Astrocyte (in vitro differentiated cells and primary cell): ENCODE measurements at regions not wholly inside any gene's neighbourhood (a gene's known extent, or its start where the extent isn't known, plus 50 kb on each side); places are given as distances from the start of the nearest gene placed in this dataset.

ENCODE experiments used
- DNase-seq: peaks from one replicate; pipeline ENCODE4 v3.0.0-alpha.2; 2010; ENCODE audit warnings: low read depth
- FAIRE-seq: peaks from 2 replicates; lab custom pipeline; 2011; peaks lifted over from hg19 to GRCh38; lab: Jason Lieb, UNC
- H2AFZ ChIP-seq: 2 replicates; pipeline ENCODE4 v1.6.0; 2012; ENCODE audit warnings: low read depth, low read length, inconsistent platforms
- H3K27ac ChIP-seq: 2 replicates; pipeline ENCODE4 v1.5.1; 2011; ENCODE audit warnings: low read depth, low read length, inconsistent platforms
- H3K27me3 ChIP-seq: 2 replicates; pipeline ENCODE4 v1.6.0; 2011; ENCODE audit warnings: low read length, inconsistent platforms; ENCODE audit not compliant: insufficient read depth
- H3K36me3 ChIP-seq: 2 replicates; pipeline ENCODE4 v1.5.1; 2011; ENCODE audit warnings: low read length, inconsistent platforms; ENCODE audit not compliant: insufficient read depth
- H3K4me1 ChIP-seq: 2 replicates; pipeline ENCODE4 v1.5.1; 2011; ENCODE audit warnings: low read length, inconsistent platforms; ENCODE audit not compliant: insufficient read depth
- H3K4me2 ChIP-seq: 2 replicates; pipeline ENCODE4 v1.6.0; 2012; ENCODE audit warnings: low read length, inconsistent platforms
- H3K4me3 ChIP-seq: 2 replicates; pipeline ENCODE4 v1.5.1; 2011; ENCODE audit warnings: low read depth, mild to moderate bottlenecking, low read length, inconsistent platforms; ENCODE audit not compliant: insufficient read depth
- H3K79me2 ChIP-seq: 2 replicates; pipeline ENCODE4 v1.6.0; 2012; ENCODE audit warnings: mild to moderate bottlenecking, low read length, inconsistent platforms; ENCODE audit not compliant: insufficient read depth
- H3K9ac ChIP-seq: 2 replicates; pipeline ENCODE4 v1.6.0; 2012; ENCODE audit warnings: mild to moderate bottlenecking, low read length, inconsistent platforms
- H3K9me3 ChIP-seq: 2 replicates; pipeline ENCODE4 v1.5.1; 2012; ENCODE audit warnings: low read depth, mild to moderate bottlenecking, low read length, inconsistent platforms; ENCODE audit not compliant: insufficient read depth
- H4K20me1 ChIP-seq: 2 replicates; pipeline ENCODE4 v1.6.0; 2012; ENCODE audit warnings: low read length, inconsistent platforms; ENCODE audit not compliant: insufficient read depth
- H3K27ac Mint-ChIP-seq: one replicate; pipeline ENCODE4 v1.8.0; 2021; ENCODE audit warnings: mild to moderate bottlenecking, mixed read lengths; ENCODE audit not compliant: unreplicated experiment
- H3K27me3 Mint-ChIP-seq: one replicate; pipeline ENCODE4 v1.8.0; 2021; ENCODE audit warnings: low read depth, mixed read lengths; ENCODE audit not compliant: unreplicated experiment
- H3K36me3 Mint-ChIP-seq: one replicate; pipeline ENCODE4 v1.8.0; 2021; ENCODE audit warnings: low read depth, mixed read lengths; ENCODE audit not compliant: unreplicated experiment
- H3K4me1 Mint-ChIP-seq: one replicate; pipeline ENCODE4 v1.8.0; 2021; ENCODE audit warnings: low read depth, mixed read lengths; ENCODE audit not compliant: unreplicated experiment
- H3K4me3 Mint-ChIP-seq: one replicate; pipeline ENCODE4 v1.8.0; 2021; ENCODE audit warnings: mild to moderate bottlenecking, moderate library complexity, mixed read lengths; ENCODE audit not compliant: unreplicated experiment
- H3K9me3 Mint-ChIP-seq: one replicate; pipeline ENCODE4 v1.8.0; 2021; ENCODE audit warnings: mild to moderate bottlenecking, mixed read lengths; ENCODE audit not compliant: unreplicated experiment
- EZH2 ChIP-seq: IDR thresholded peaks from 2 replicates; pipeline ENCODE4 v1.6.1; 2012; ENCODE audit warnings: mild to moderate bottlenecking, low read length, inconsistent platforms; ENCODE audit not compliant: insufficient read depth
- TF ChIP-seq, protein P1 (sequence below): IDR thresholded peaks from 2 replicates; pipeline ENCODE4 v1.5.1; 2011; ENCODE audit warnings: low read depth, mild to moderate bottlenecking, inconsistent platforms, low read length, moderate library complexity; ENCODE audit not compliant: insufficient read depth

DNA sequence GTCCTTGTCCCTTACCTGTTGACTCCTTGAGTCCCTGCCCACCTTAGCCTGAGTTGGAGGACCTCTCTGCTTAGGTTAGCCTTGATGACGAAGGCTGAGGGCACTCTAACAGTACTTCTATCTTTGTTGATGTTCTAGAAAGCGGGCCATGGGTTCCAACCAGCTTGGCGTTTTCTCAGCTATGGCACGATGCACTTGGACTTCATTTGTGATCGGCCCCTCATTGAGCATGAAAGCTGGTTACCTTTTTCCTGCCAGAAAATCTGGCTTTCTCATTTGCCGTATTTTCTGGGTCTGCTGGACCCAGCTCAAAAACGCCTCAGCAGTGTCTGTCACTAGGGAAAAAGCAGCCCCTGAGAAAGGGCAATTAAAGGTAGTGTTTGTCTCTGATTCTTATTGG, 290.8 kb downstream of the EMP1 start:
- Histone ChIP-seq H3K36me3 (no peaks in the 10 kb centered on the region), H4K20me1 (no peaks in the 10 kb centered on the region), H2AFZ (no peak overlapping the region), H3K27ac (no peak overlapping the region), H3K4me3 (no peak overlapping the region), H3K27me3 (no peaks in the 10 kb centered on the region), H3K4me1 (no peaks in the 10 kb centered on the region), H3K9me3 (no peaks in the 10 kb centered on the region), H3K4me2 (no peak overlapping the region), H3K79me2 (no peaks in the 10 kb centered on the region), H3K9ac (no peak overlapping the region)
- no peak overlapping the region for H3K4me3 Mint-ChIP-seq
- no peaks in the 10 kb centered on the region for H3K36me3 Mint-ChIP-seq
- peaks cover 2% of the 10 kb centered on the region for H3K27me3 Mint-ChIP-seq
- H3K27ac Mint-ChIP-seq: no peak overlapping the region
- TF ChIP-seq, protein P1, sequence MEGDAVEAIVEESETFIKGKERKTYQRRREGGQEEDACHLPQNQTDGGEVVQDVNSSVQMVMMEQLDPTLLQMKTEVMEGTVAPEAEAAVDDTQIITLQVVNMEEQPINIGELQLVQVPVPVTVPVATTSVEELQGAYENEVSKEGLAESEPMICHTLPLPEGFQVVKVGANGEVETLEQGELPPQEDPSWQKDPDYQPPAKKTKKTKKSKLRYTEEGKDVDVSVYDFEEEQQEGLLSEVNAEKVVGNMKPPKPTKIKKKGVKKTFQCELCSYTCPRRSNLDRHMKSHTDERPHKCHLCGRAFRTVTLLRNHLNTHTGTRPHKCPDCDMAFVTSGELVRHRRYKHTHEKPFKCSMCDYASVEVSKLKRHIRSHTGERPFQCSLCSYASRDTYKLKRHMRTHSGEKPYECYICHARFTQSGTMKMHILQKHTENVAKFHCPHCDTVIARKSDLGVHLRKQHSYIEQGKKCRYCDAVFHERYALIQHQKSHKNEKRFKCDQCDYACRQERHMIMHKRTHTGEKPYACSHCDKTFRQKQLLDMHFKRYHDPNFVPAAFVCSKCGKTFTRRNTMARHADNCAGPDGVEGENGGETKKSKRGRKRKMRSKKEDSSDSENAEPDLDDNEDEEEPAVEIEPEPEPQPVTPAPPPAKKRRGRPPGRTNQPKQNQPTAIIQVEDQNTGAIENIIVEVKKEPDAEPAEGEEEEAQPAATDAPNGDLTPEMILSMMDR: no peak
- TF ChIP-seq EZH2: no peak
- no peaks in the 10 kb centered on the region for H3K9me3 Mint-ChIP-seq
- FAIRE-seq (no peak), DNase-seq (no peak)
- H3K4me1 Mint-ChIP-seq: no peaks in the 10 kb centered on the region

DNA sequence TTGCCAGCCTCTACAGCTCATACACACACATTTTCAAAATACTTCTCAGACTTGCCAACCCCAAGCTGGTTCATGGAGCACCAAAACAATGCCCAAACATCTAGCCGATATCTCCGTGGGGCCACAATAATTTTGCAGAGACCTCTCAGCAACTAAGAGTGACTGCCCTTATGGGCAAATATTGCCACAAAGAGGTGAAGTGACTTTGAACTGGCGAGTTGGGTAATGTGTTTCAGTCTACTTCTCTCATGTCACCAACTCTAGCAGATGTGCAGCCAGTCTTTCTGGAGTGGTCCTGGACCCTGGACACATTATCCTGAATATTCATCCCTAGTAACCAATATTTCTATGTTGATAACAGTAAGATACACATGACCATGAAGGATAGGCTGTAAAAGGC, 290.3 kb downstream of the EMP1 start:
- Mint-ChIP-seq H3K4me1 (no peaks in the 10 kb centered on the region), H3K27ac (no peak overlapping the region), H3K4me3 (no peak overlapping the region), H3K36me3 (no peaks in the 10 kb centered on the region), H3K27me3 (peaks cover 2% of the 10 kb centered on the region), H3K9me3 (no peaks in the 10 kb centered on the region)
- FAIRE-seq: no peak
- Histone ChIP-seq H4K20me1 (no peaks in the 10 kb centered on the region), H3K4me1 (no peaks in the 10 kb centered on the region), H3K79me2 (no peaks in the 10 kb centered on the region), H3K27ac (no peak overlapping the region), H3K4me3 (no peak overlapping the region), H3K4me2 (no peak overlapping the region), H3K9ac (no peak overlapping the region), H3K36me3 (no peaks in the 10 kb centered on the region), H3K9me3 (no peaks in the 10 kb centered on the region), H2AFZ (no peak overlapping the region), H3K27me3 (no peaks in the 10 kb centered on the region)
- DNase-seq: no peak
- TF ChIP-seq, protein P1: no peak

DNA sequence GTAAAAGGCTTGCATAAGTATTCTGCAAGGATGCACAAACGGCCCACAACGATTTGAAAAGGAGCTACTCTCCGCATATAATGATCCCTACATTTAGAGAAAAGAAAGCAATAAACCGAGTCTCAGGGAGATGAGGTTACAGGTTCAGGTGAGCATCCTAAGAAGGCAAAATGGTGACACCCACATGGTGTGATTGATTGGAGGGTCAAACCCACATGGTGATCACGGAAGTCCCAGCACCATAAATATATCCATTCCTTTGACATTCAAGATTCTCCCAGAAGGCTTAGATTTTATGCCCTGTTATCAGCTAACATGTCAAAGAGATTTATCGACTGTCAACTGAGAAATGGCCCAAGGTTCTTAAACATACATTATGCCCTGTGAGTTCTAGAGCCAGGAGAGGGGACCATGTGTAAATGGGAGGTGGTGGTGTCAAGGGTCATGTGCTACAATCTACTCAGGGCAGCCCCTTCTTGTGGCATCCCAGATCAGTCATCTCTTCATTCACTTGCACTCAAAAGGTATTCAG, 282.2 kb downstream of the EMP1 start:
- no peak overlapping the region for H3K4me3 ChIP-seq
- FAIRE-seq (no peak), DNase-seq (no peak)
- Mint-ChIP-seq H3K27ac (no peak overlapping the region), H3K27me3 (peaks cover 21% of the 10 kb centered on the region), H3K4me3 (no peak overlapping the region), H3K4me1 (no peaks in the 10 kb centered on the region), H3K36me3 (no peaks in the 10 kb centered on the region), H3K9me3 (peaks cover 3% of the 10 kb centered on the region)
- H3K27ac ChIP-seq: no peak overlapping the region
- no peaks in the 10 kb centered on the region for H4K20me1 ChIP-seq
- TF ChIP-seq EZH2: no peak
- H3K4me2 ChIP-seq: no peak overlapping the region
- H3K27me3 ChIP-seq: no peaks in the 10 kb centered on the region
- no peaks in the 10 kb centered on the region for H3K79me2 ChIP-seq
- no peaks in the 10 kb centered on the region for H3K9me3 ChIP-seq
- H3K36me3 ChIP-seq: no peaks in the 10 kb centered on the region
- no peaks in the 10 kb centered on the region for H3K4me1 ChIP-seq
- H2AFZ ChIP-seq: no peak overlapping the region
- no peak overlapping the region for H3K9ac ChIP-seq
